Neural crest cell (in vitro differentiated cells): ENCODE measurements at regions not wholly inside any gene's neighbourhood (a gene's known extent, or its start where the extent isn't known, plus 50 kb on each side); places are given as distances from the start of the nearest gene placed in this dataset.

Experiments
- DNase-seq: peaks from one replicate; pipeline ENCODE4 v3.0.0; 2021; ENCODE audit warnings: low read depth, mixed read lengths, low spot score
- H3K27ac Mint-ChIP-seq: one replicate; pipeline ENCODE4 v1.8.0; 2021; ENCODE audit warnings: mild to moderate bottlenecking, mixed read lengths; ENCODE audit not compliant: unreplicated experiment
- H3K27me3 Mint-ChIP-seq: 2 replicates; pipeline ENCODE4 v1.8.0; 2021; ENCODE audit warnings: low read depth, mild to moderate bottlenecking, mixed read lengths
- H3K36me3 Mint-ChIP-seq: 2 replicates; pipeline ENCODE4 v1.8.0; 2021; ENCODE audit warnings: low read depth, mild to moderate bottlenecking, mixed read lengths
- H3K4me1 Mint-ChIP-seq: 2 replicates; pipeline ENCODE4 v1.8.0; 2021; ENCODE audit warnings: mixed read lengths
- H3K4me3 Mint-ChIP-seq: one replicate; pipeline ENCODE4 v1.8.0; 2021; ENCODE audit warnings: mild to moderate bottlenecking, mixed read lengths
- H3K9me3 Mint-ChIP-seq: 2 replicates; pipeline ENCODE4 v1.8.0; 2021; ENCODE audit warnings: mixed read lengths
- CTCF ChIP-seq: fragments of 200-600 bp; sonication (generic); conservative IDR thresholded peaks from 2 replicates; pipeline ENCODE4 v1.5.0; 2021; ENCODE audit warnings: antibody characterized with exemption, mild to moderate bottlenecking

GRCh38 chr6:108755257-108756240 is 92.7 kb upstream of the ARMC2 start:
- Mint-ChIP-seq H3K9me3 (no peaks in the 10 kb centered on the region), H3K4me1 (peaks cover 10% of the 10 kb centered on the region), H3K27me3 (no peaks in the 10 kb centered on the region), H3K27ac (no peak overlapping the region), H3K36me3 (no peaks in the 10 kb centered on the region), H3K4me3 (no peak overlapping the region)
- no peak for TF ChIP-seq CTCF
- no peak for DNase-seq

- no peaks in the 10 kb centered on the region for H3K27me3 Mint-ChIP-seq
- no peak overlapping the region for H3K4me3 Mint-ChIP-seq
These were observed 90.9 kb upstream of the ARMC2 start for GRCh38 chr6:108757357-108757756.

GRCh38 chr6:108758884-108759283 is 89.3 kb upstream of the ARMC2 start:
- no peak for TF ChIP-seq CTCF
- H3K36me3 Mint-ChIP-seq: no peaks in the 10 kb centered on the region
- peaks cover 8% of the 10 kb centered on the region for H3K27me3 Mint-ChIP-seq
- H3K4me3 Mint-ChIP-seq: no peak overlapping the region
- H3K4me1 Mint-ChIP-seq: no peaks in the 10 kb centered on the region
- peaks cover 3% of the 10 kb centered on the region for H3K9me3 Mint-ChIP-seq
- no peak for DNase-seq
- no peak overlapping the region for H3K27ac Mint-ChIP-seq

More at GRCh38 chr6:108757357-108757756, 90.9 kb upstream of the ARMC2 start:
- Mint-ChIP-seq H3K9me3 (peaks cover 1% of the 10 kb centered on the region), H3K36me3 (no peaks in the 10 kb centered on the region), H3K4me1 (peaks cover 10% of the 10 kb centered on the region), H3K27ac (no peak overlapping the region)
- TF ChIP-seq CTCF: no peak
- DNase-seq: no peak

GRCh38 chr6:108760126-108761050 is 87.8 kb upstream of the ARMC2 start:
- DNase-seq: no peak
- H3K27me3 Mint-ChIP-seq: peaks cover 11% of the 10 kb centered on the region

More at GRCh38 chr6:108760126-108761050, 87.8 kb upstream of the ARMC2 start:
- Mint-ChIP-seq H3K4me1 (no peaks in the 10 kb centered on the region), H3K36me3 (no peaks in the 10 kb centered on the region), H3K9me3 (peaks cover 3% of the 10 kb centered on the region), H3K4me3 (no peak overlapping the region), H3K27ac (no peak overlapping the region)
- no peak for TF ChIP-seq CTCF
